ENCODE measurements at regions not wholly inside any gene's neighbourhood (a gene's known extent, or its start where the extent isn't known, plus 50 kb on each side); places are given as distances from the start of the nearest gene placed in this dataset.

- no peak for TF ChIP-seq AFF4 (CRISPR knock-in tag; IDR thresholded peaks at IDR 0.05; ENCODE audit: borderline replicate concordance)
- no peak for TF ChIP-seq OVOL2 (CRISPR knock-in tag; IDR thresholded peaks at IDR 0.05; ENCODE audit: borderline replicate concordance)
- TF ChIP-seq, protein P1, sequence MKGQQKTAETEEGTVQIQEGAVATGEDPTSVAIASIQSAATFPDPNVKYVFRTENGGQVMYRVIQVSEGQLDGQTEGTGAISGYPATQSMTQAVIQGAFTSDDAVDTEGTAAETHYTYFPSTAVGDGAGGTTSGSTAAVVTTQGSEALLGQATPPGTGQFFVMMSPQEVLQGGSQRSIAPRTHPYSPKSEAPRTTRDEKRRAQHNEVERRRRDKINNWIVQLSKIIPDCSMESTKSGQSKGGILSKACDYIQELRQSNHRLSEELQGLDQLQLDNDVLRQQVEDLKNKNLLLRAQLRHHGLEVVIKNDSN (CRISPR knock-in tag; IDR thresholded peaks at IDR 0.05): no peak
Measured at GRCh38 chr21:43297391-43297981, 128.7 kb downstream of the CRYAA start (continued).

DNA sequence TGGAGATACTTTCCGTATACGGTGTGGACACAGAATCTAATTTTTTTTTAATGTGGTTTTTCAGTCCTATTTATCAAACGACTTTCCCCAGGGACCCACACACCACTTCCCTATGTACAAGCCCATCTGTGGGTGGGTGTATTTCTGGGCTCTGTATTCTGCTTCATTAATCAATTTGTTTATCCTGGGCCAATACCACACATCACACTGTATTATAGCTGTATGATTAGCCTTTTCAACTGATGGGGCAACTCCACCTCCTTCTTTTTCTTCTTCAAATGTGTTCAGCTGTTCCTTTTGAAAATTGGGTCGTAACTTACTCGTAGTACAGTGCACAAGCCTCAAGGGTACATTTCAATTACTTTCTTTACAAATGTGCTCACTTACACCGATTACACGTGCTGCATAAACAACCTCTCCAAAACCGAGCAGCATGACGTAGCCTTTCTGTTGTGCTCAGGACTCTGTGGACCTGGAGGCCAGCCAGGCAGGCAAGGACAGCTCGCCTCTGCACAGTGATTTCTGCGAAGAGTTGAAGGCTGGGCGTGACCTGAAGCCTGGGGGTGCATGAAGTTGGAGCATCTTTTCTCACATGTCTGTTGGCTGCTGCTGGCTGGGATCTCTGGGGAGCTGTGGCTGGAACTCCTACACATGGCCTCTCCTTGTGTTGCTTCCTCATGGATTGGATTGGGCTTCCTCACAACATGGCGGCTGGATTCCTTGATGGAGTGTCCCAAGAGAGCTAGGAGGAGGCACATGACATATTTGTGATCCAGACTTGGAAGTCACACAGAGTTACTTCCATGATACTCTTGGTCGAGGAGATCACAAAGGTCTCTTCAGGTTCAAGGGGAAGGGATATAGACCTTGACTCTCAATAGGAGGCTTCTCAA, 126.5 kb downstream of the CRYAA start:
- Mint-ChIP-seq H3K9me3 (peaks cover 7% of the 10 kb centered on the region), H3K4me1 (no peaks in the 10 kb centered on the region), H3K4me3 (no peak overlapping the region), H3K27me3 (ENCODE audit: low read depth) (no peaks in the 10 kb centered on the region; the same call in 1 of the 2 replicates), H3K27ac (no peak overlapping the region), H3K36me3 (no peaks in the 10 kb centered on the region)
- ChIA-PET CTCF (no interaction called here), POLR2A (no interaction called here)
- ATAC-seq (no peak), DNase-seq (ENCODE audit: low spot score) (no peak)
- TF ChIP-seq ARID4B (CRISPR knock-in tag; IDR thresholded peaks at IDR 0.05; ENCODE audit: borderline replicate concordance) (no peak), IRF2 (CRISPR knock-in tag; IDR thresholded peaks at IDR 0.05; ENCODE audit: borderline replicate concordance, low read depth) (no peak), PRRX2 (CRISPR knock-in tag; IDR thresholded peaks at IDR 0.05) (no peak), ZBTB21 (CRISPR knock-in tag; IDR thresholded peaks at IDR 0.05; ENCODE audit: borderline replicate concordance) (no peak), TP53 (CRISPR knock-in tag; IDR thresholded peaks at IDR 0.05) (no peak), E2F4 (CRISPR knock-in tag; IDR thresholded peaks at IDR 0.05; ENCODE audit: borderline replicate concordance, low read depth) (no peak), FOXJ3 (CRISPR knock-in tag; IDR thresholded peaks at IDR 0.05; ENCODE audit: borderline replicate concordance) (no peak), EMX1 (CRISPR knock-in tag; IDR thresholded peaks at IDR 0.05) (no peak), JAZF1 (CRISPR knock-in tag; IDR thresholded peaks at IDR 0.05) (no peak), CBFB (CRISPR knock-in tag; IDR thresholded peaks at IDR 0.05; ENCODE audit: low read depth) (no peak), ZNF671 (CRISPR knock-in tag; IDR thresholded peaks at IDR 0.05) (no peak), FOXK1 (CRISPR knock-in tag; IDR thresholded peaks at IDR 0.05) (no peak), KAT7 (CRISPR knock-in tag; IDR thresholded peaks at IDR 0.05; ENCODE audit: borderline replicate concordance) (no peak), HMGA2 (CRISPR knock-in tag; IDR thresholded peaks at IDR 0.05) (no peak), FOXP1 (CRISPR knock-in tag; IDR thresholded peaks at IDR 0.05; ENCODE audit: borderline replicate concordance) (no peak), OVOL2 (CRISPR knock-in tag; IDR thresholded peaks at IDR 0.05; ENCODE audit: borderline replicate concordance) (no peak), MXD4 (CRISPR knock-in tag; IDR thresholded peaks at IDR 0.05; ENCODE audit: borderline replicate concordance) (no peak), RORB (CRISPR knock-in tag; IDR thresholded peaks at IDR 0.05) (no peak)
- TF ChIP-seq, protein P2, sequence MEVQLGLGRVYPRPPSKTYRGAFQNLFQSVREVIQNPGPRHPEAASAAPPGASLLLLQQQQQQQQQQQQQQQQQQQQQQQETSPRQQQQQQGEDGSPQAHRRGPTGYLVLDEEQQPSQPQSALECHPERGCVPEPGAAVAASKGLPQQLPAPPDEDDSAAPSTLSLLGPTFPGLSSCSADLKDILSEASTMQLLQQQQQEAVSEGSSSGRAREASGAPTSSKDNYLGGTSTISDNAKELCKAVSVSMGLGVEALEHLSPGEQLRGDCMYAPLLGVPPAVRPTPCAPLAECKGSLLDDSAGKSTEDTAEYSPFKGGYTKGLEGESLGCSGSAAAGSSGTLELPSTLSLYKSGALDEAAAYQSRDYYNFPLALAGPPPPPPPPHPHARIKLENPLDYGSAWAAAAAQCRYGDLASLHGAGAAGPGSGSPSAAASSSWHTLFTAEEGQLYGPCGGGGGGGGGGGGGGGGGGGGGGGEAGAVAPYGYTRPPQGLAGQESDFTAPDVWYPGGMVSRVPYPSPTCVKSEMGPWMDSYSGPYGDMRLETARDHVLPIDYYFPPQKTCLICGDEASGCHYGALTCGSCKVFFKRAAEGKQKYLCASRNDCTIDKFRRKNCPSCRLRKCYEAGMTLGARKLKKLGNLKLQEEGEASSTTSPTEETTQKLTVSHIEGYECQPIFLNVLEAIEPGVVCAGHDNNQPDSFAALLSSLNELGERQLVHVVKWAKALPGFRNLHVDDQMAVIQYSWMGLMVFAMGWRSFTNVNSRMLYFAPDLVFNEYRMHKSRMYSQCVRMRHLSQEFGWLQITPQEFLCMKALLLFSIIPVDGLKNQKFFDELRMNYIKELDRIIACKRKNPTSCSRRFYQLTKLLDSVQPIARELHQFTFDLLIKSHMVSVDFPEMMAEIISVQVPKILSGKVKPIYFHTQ (CRISPR knock-in tag; IDR thresholded peaks at IDR 0.05): no peak

All from WTC11 (cell line).